ENCODE measurements at regions not wholly inside any gene's neighbourhood (a gene's known extent, or its start where the extent isn't known, plus 50 kb on each side); places are given as distances from the start of the nearest gene placed in this dataset.

DNA sequence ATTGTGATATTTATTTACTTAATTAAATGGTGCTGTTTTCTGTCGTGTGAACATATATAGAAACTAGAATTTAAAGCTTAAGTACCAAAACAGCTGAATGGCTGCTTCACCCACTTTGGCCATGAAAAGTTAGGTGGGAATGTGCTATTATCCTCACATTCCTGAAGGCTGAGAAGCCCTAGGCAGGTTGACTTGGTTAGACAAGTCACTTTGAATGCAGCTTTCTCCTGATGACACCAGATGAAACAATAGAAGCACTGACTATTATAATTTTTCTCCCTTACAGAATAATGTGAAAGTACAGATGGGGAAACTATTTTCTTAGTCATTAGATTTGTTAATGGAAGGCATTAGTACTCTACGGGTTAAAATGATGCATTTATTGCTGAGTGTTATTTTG is 65.1 kb upstream of the C5orf46 start:
- no peak overlapping the region for H3K4me3 ChIP-seq (replicated peaks in 1 of 3; ENCODE audit: insufficient read depth in 1 of 3, low read depth in 1 of 3, low read length in 3 of 3)
- intact Hi-C loops (cut with micrococcal nuclease) (no loop called here), dilution Hi-C loops (cut with MboI; ENCODE audit: extremely low pct_ligation_motif_present, low sequenced_read_pairs) (no loop called here)
- H3K36me3 ChIP-seq (ENCODE audit: control insufficient read depth in 2 of 2, extremely low read depth in 1 of 2, insufficient read depth in 2 of 2, low read length in 2 of 2): no peaks in the 10 kb centered on the region
- H4K20me1 ChIP-seq (replicated peaks; ENCODE audit: control insufficient read depth, extremely low read depth, insufficient read depth, low read length): no peaks in the 10 kb centered on the region
- H3K4me1 ChIP-seq (ENCODE audit: control insufficient read depth, extremely low read depth, insufficient read depth, low read length): no peaks in the 10 kb centered on the region
- FAIRE-seq (no peak), DNase-seq (ENCODE audit: low read depth, low spot score) (no peak)
- no peaks in the 10 kb centered on the region for H3K9me1 ChIP-seq (replicated peaks; ENCODE audit: control insufficient read depth, extremely low read depth, insufficient read depth, low read length)
- TF ChIP-seq, protein P1, sequence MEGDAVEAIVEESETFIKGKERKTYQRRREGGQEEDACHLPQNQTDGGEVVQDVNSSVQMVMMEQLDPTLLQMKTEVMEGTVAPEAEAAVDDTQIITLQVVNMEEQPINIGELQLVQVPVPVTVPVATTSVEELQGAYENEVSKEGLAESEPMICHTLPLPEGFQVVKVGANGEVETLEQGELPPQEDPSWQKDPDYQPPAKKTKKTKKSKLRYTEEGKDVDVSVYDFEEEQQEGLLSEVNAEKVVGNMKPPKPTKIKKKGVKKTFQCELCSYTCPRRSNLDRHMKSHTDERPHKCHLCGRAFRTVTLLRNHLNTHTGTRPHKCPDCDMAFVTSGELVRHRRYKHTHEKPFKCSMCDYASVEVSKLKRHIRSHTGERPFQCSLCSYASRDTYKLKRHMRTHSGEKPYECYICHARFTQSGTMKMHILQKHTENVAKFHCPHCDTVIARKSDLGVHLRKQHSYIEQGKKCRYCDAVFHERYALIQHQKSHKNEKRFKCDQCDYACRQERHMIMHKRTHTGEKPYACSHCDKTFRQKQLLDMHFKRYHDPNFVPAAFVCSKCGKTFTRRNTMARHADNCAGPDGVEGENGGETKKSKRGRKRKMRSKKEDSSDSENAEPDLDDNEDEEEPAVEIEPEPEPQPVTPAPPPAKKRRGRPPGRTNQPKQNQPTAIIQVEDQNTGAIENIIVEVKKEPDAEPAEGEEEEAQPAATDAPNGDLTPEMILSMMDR (IDR thresholded peaks at IDR 0.05; ENCODE audit: extremely low read depth in 1 of 2, insufficient read depth in 1 of 2, low read depth in 1 of 2, low read length in 2 of 2): no peak
- TF ChIP-seq GATA2 (IDR thresholded peaks at IDR 0.05; ENCODE audit: insufficient read depth, insufficient read length, low read depth, low read length) (no peak), POLR2A (IDR thresholded peaks at IDR 0.05; ENCODE audit: low read depth, low read length) (no peak), POLR2AphosphoS5 (IDR thresholded peaks at IDR 0.05; ENCODE audit: insufficient read depth, low read depth, low read length) (no peak), EZH2 (IDR thresholded peaks at IDR 0.05; ENCODE audit: borderline replicate concordance, low read depth, low read length, severe bottlenecking) (no peak), JUN (IDR thresholded peaks at IDR 0.05; ENCODE audit: borderline replicate concordance, insufficient read depth, insufficient read length, low read depth) (no peak), MYC (IDR thresholded peaks at IDR 0.05; ENCODE audit: low read depth, low read length) (no peak), FOS (IDR thresholded peaks at IDR 0.05; ENCODE audit: borderline replicate concordance, insufficient read depth, low read length) (no peak), MAX (IDR thresholded peaks at IDR 0.05; ENCODE audit: insufficient read depth, insufficient read length) (no peak)
- no peaks in the 10 kb centered on the region for H3K9me3 ChIP-seq (replicated peaks; ENCODE audit: control insufficient read depth, insufficient read depth, low read length)
- no peak overlapping the region for H2AFZ ChIP-seq (ENCODE audit: low read depth, low read length)
- H3K4me2 ChIP-seq (ENCODE audit: insufficient read depth, low read length): no peak overlapping the region
- H3K27me3 ChIP-seq (ENCODE audit: control insufficient read depth in 2 of 2, insufficient read depth in 2 of 2, low read length in 2 of 2): no peaks in the 10 kb centered on the region
- ChIA-PET CTCF (interaction anchor here (1.1 to 1.3 kb wide), 2 partner anchors 9 to 112 kb away, joined by 3 read pairs; no protein-coding TSS in a partner anchor), POLR2A (no interaction called here)
- no peak overlapping the region for H3K27ac ChIP-seq (ENCODE audit: insufficient read depth, low read depth, low read length)
- H3K9ac ChIP-seq (replicated peaks; ENCODE audit: extremely low read depth, insufficient read depth, low read length): no peak overlapping the region
- no TSS peak for BruUV-seq (replicated peaks)
- no peaks in the 10 kb centered on the region for H3K79me2 ChIP-seq (ENCODE audit: control insufficient read depth, insufficient read depth, low read length)

All from endothelial cell of umbilical vein (primary cell).